ENCODE measurements at regions not wholly inside any gene's neighbourhood (a gene's known extent, or its start where the extent isn't known, plus 50 kb on each side); places are given as distances from the start of the nearest gene placed in this dataset.

DNA sequence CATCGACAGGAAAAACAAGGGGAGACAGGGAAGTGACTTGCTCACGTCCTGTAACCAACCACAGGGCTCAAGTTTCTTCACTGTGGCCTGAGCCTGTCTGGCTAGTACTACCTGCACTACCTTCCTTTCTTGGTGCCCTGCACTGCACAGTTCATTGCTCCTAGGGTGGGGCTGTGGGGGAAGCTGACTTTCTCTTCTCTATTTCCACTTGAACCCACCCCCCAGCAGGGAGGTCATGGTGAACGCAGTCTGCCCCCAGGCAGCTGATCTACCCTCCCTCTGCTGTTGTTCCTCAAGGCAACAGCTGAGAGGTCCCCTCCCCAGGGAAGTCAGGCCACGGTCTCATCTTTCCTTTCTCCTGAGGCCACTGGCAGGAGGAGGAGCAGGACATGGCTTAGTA lies 532.1 kb downstream of the SOX11 start:
- Histone ChIP-seq H3K4me1 (ENCODE audit: control insufficient read depth in 1 of 2, insufficient read depth in 2 of 2, low read length in 2 of 2) (no peaks in the 10 kb centered on the region), H3K4me3 (replicated peaks in 1 of 2; ENCODE audit: low read depth in 1 of 2, low read length in 2 of 2) (no peak overlapping the region), H3K27me3 (ENCODE audit: insufficient read depth, low read length) (no peaks in the 10 kb centered on the region), H3K4me2 (ENCODE audit: low read length) (no peak overlapping the region), H3K9me2 (ENCODE audit: insufficient read depth) (no peaks in the 10 kb centered on the region), H3K79me2 (ENCODE audit: insufficient read depth, low read length) (no peaks in the 10 kb centered on the region), H4K20me1 (ENCODE audit: insufficient read depth) (no peaks in the 10 kb centered on the region), H2AFZ (ENCODE audit: low read depth, low read length, poor library complexity, severe bottlenecking) (no peak overlapping the region), H3K27ac (ENCODE audit: low read depth, low read length) (no peak overlapping the region), H3K9me3 (ENCODE audit: control insufficient read depth in 1 of 2, insufficient read depth in 1 of 2, low read depth in 1 of 2, low read length in 2 of 2) (peaks cover 5 to 19% of the 10 kb centered on the region in 2 experiments; a peak in 2 of 4 replicates), H3K36me3 (ENCODE audit: control insufficient read depth in 1 of 2, insufficient read depth in 2 of 2, low read length in 2 of 2) (no peaks in the 10 kb centered on the region), H3K9ac (ENCODE audit: low read length) (no peak overlapping the region)
- TF ChIP-seq ELF1 (IDR thresholded peaks at IDR 0.05; ENCODE audit: borderline replicate concordance, low read depth) (no peak), SIN3A (IDR thresholded peaks at IDR 0.05; ENCODE audit: low read depth) (no peak), CBX3 (IDR thresholded peaks at IDR 0.05; ENCODE audit: low read depth) (no peak), TCF7L2 (IDR thresholded peaks at IDR 0.05; ENCODE audit: borderline replicate concordance, extremely low read depth, insufficient read depth, insufficient read length) (no peak), ZFX (IDR thresholded peaks at IDR 0.05) (no peak), EZH2 (IDR thresholded peaks at IDR 0.05) (no peak), ZNF274 (IDR thresholded peaks at IDR 0.05; ENCODE audit: low read depth, low read length) (no peak), SRF (IDR thresholded peaks at IDR 0.05; ENCODE audit: low read depth) (no peak), FOSL1 (IDR thresholded peaks at IDR 0.05; ENCODE audit: low read depth) (no peak), JUND (IDR thresholded peaks at IDR 0.05) (no peak), SP1 (IDR thresholded peaks at IDR 0.05; ENCODE audit: low read depth) (no peak)
- TF ChIP-seq, protein P1, sequence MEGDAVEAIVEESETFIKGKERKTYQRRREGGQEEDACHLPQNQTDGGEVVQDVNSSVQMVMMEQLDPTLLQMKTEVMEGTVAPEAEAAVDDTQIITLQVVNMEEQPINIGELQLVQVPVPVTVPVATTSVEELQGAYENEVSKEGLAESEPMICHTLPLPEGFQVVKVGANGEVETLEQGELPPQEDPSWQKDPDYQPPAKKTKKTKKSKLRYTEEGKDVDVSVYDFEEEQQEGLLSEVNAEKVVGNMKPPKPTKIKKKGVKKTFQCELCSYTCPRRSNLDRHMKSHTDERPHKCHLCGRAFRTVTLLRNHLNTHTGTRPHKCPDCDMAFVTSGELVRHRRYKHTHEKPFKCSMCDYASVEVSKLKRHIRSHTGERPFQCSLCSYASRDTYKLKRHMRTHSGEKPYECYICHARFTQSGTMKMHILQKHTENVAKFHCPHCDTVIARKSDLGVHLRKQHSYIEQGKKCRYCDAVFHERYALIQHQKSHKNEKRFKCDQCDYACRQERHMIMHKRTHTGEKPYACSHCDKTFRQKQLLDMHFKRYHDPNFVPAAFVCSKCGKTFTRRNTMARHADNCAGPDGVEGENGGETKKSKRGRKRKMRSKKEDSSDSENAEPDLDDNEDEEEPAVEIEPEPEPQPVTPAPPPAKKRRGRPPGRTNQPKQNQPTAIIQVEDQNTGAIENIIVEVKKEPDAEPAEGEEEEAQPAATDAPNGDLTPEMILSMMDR (IDR thresholded peaks at IDR 0.05 in 2 of 3, conservative IDR thresholded peaks at IDR 0.05 in 1 of 3; ENCODE audit: borderline replicate concordance in 1 of 3, insufficient read depth in 1 of 3, low read depth in 2 of 3, low read length in 2 of 3) = no peak
- TF ChIP-seq, protein P2, sequence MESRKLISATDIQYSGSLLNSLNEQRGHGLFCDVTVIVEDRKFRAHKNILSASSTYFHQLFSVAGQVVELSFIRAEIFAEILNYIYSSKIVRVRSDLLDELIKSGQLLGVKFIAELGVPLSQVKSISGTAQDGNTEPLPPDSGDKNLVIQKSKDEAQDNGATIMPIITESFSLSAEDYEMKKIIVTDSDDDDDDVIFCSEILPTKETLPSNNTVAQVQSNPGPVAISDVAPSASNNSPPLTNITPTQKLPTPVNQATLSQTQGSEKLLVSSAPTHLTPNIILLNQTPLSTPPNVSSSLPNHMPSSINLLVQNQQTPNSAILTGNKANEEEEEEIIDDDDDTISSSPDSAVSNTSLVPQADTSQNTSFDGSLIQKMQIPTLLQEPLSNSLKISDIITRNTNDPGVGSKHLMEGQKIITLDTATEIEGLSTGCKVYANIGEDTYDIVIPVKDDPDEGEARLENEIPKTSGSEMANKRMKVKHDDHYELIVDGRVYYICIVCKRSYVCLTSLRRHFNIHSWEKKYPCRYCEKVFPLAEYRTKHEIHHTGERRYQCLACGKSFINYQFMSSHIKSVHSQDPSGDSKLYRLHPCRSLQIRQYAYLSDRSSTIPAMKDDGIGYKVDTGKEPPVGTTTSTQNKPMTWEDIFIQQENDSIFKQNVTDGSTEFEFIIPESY (IDR thresholded peaks at IDR 0.05; ENCODE audit: extremely low read depth, insufficient replicate concordance, low read length) = no peak
- no peak for ATAC-seq
- no TSS peak for BruUV-seq (replicated peaks)
- ChIA-PET CTCF (no interaction called here), RAD21 (ENCODE audit: low non-redundant PET in 1 of 2, low total read pairs in 2 of 2, uncharacterized antibody in 2 of 2, unreplicated experiment in 2 of 2) (no interaction called here), POLR2A (no interaction called here)
- no peak for DNase-seq (ENCODE audit: low read depth, low spot score)
- intact Hi-C loops (cut with micrococcal nuclease) = no loop called here

All from HCT116 (cell line).